H1 (cell line): ENCODE measurements at regions not wholly inside any gene's neighbourhood (a gene's known extent, or its start where the extent isn't known, plus 50 kb on each side); places are given as distances from the start of the nearest gene placed in this dataset.

ENCODE experiments used
- CHD7 ChIP-seq: fragments of 300-600 bp; sonication (generic); IDR thresholded peaks from 2 replicates; pipeline ENCODE4 v1.7.1; 2012; ENCODE audit warnings: low read length, moderate library complexity, mild to moderate bottlenecking, inconsistent platforms; ENCODE audit not compliant: insufficient replicate concordance
- KDM5A ChIP-seq: fragments of 200-600 bp; IDR thresholded peaks from 2 replicates; pipeline ENCODE4 v1.7.1; 2012; ENCODE audit warnings: mild to moderate bottlenecking, low read length, inconsistent platforms, mixed read lengths
- SP4 ChIP-seq: IDR thresholded peaks from 2 replicates; pipeline ENCODE4 v1.6.1; 2012; ENCODE audit warnings: low read length, inconsistent platforms

GRCh38 chr5:60458666-60459065 is 241.3 kb downstream of the DEPDC1B start (continued):
- TF ChIP-seq CHD7 (no peak), KDM5A (no peak), SP4 (no peak)
